Mucosa of rectum (tissue), 2 donors: ENCODE measurements at regions not wholly inside any gene's neighbourhood (a gene's known extent, or its start where the extent isn't known, plus 50 kb on each side); places are given as distances from the start of the nearest gene placed in this dataset.

ENCODE experiments used
- H3K27ac ChIP-seq, 2 donors: one replicate each; pipeline ENCODE4 v1.7.0; 2013; ENCODE audit warnings: inconsistent platforms in 2 of 2, low read depth in 2 of 2, low read length in 2 of 2
- H3K27me3 ChIP-seq, 2 donors: one replicate each; pipeline ENCODE4 v1.7.0; 2013; ENCODE audit warnings: low read length in 2 of 2; ENCODE audit not compliant: control insufficient read depth in 2 of 2, insufficient read depth in 2 of 2
- H3K36me3 ChIP-seq, 2 donors: one replicate each; pipeline ENCODE4 v1.7.0; 2013; ENCODE audit warnings: low read length in 2 of 2; ENCODE audit not compliant: control insufficient read depth in 2 of 2, insufficient read depth in 2 of 2
- H3K4me1 ChIP-seq, 2 donors: one replicate each; pipeline ENCODE4 v1.7.0; 2013; ENCODE audit warnings: low read length in 2 of 2, mild to moderate bottlenecking in 1 of 2; ENCODE audit not compliant: control insufficient read depth in 2 of 2, insufficient read depth in 2 of 2
- H3K4me3 ChIP-seq, 2 donors: one replicate each; pipeline ENCODE4 v1.7.0; 2013; ENCODE audit warnings: low read length in 2 of 2
- H3K9ac ChIP-seq, 2 donors: one replicate each; pipeline ENCODE4 v1.7.0; 2013; ENCODE audit warnings: low read length in 2 of 2, low read depth in 1 of 2, mild to moderate bottlenecking in 1 of 2
- H3K9me3 ChIP-seq, 2 donors: one replicate each; pipeline ENCODE4 v1.7.0; 2013; ENCODE audit warnings: low read length in 2 of 2; ENCODE audit not compliant: control insufficient read depth in 2 of 2
- donor health status: healthy.
- donor health status: Normal muscosa, but diverticular disease.

DNA sequence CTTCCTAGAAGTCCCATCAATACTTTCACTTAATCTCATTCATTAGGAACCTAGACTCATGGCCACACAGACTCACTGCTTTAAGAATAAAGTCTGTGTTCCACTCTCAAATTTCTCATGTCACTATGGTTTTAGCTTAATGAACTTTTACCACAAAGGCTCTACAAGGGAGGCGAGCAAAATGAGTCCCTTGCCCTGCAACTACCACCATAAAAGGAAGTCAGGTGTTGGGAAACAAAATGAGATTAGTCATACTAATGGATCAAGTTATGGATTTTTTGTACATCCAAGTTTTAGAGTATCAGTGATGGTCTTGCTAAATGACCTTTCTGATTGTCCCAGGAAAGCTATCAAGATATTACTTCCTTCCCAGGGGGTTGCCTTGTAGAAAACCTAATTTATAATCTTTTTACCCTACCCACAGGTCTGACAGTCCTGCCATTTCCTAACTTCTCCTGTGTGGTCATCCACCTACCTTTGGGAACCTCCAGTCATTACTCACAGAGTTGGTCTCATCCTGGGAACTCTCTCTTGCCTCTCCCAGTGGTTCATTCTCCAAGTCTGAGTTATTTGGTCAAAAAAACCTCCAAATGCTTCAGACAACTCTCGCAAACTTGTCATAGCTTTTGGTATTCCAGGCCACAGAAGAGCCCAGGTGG is 51.8 kb upstream of the SLC16A1 start:
- Histone ChIP-seq H3K9me3 (no peaks in the 10 kb centered on the region), H3K27ac (no peak overlapping the region), H3K27me3 (no peaks in the 10 kb centered on the region), H3K4me1 (peaks cover 2 to 4% of the 10 kb centered on the region in 2 donors), H3K4me3 (no peak overlapping the region), H3K36me3 (no peaks in the 10 kb centered on the region), H3K9ac (no peak overlapping the region)

DNA sequence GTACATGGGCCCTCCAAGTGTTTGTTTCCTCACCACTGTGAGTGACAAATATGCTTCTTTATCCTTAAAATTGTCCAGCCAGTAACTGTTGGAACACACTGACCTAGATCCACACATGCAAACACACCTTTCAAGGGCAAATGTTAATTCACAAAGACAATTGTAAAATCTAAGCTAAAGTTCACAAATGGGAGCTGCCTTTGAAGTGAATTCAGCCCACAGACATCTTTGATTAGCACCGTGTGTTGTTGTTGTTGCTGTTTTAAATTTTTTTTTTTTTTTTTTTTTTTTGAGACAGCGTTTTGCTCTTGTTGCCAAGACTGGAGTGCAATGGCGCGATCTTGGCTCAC is 52.3 kb upstream of the SLC16A1 start:
- Histone ChIP-seq H3K4me3 (no peak overlapping the region), H3K4me1 (peaks cover 5 to 9% of the 10 kb centered on the region in 2 donors), H3K36me3 (no peaks in the 10 kb centered on the region)

DNA sequence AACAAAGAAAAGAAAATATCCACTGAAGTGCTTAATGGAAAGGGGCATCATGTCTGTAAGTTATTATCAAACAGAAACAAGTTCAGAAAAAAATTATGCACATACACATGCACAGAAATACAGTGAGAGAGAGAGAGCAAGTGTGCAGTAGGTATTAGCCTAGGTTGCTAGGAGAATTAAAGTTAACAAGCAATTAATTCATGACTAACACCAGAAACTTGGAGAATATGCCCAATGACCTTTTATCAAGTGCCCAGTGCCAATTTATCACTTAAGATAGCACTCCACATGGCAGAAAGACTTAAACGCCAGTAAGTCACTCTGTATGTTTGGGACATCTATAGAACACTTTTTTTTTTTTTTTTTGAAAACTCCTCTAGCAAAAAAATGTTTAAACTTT is 56.2 kb upstream of the SLC16A1 start:
- no peaks in the 10 kb centered on the region for H3K36me3 ChIP-seq
- no peak overlapping the region for H3K27ac ChIP-seq

More for the DNA sequence above, 52.3 kb upstream of the SLC16A1 start:
- Histone ChIP-seq H3K9me3 (no peaks in the 10 kb centered on the region), H3K9ac (no peak overlapping the region), H3K27me3 (no peaks in the 10 kb centered on the region), H3K27ac (no peak overlapping the region)

DNA sequence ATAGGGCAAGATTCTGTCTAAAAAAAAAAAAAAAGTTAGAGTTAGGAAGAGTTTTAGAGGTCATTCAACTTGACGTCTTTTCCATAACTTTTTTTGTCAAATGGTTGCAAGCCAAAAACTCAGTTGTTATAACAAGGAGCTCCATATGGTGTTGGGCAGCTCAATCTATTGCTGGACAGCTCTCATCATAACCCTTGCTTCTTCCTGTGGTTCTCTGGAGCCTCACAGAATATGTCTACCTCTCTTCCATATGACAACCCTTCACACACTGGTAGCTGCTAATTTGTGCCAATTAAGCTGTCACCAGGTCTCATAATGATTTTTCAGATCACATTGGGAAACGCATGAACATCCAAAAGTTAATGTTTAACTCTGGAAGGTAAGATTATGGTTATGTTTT is 57.8 kb upstream of the SLC16A1 start:
- no peaks in the 10 kb centered on the region for H3K9me3 ChIP-seq
- H3K27ac ChIP-seq, result peak overlapping the region in 1 of 2 donors; percentile 23
- peak overlapping the region in 1 of 2 donors; percentile 3 for H3K9ac ChIP-seq
- no peaks in the 10 kb centered on the region for H3K36me3 ChIP-seq
- no peak overlapping the region for H3K4me3 ChIP-seq
- H3K27me3 ChIP-seq, result no peaks in the 10 kb centered on the region
- H3K4me1 ChIP-seq, result peaks cover 9% of the 10 kb centered on the region in 2 donors

More for the DNA sequence above, 56.2 kb upstream of the SLC16A1 start:
- peaks cover 7 to 9% of the 10 kb centered on the region in 2 donors for H3K4me1 ChIP-seq
- no peak overlapping the region for H3K9ac ChIP-seq
- H3K9me3 ChIP-seq, result no peaks in the 10 kb centered on the region
- no peaks in the 10 kb centered on the region for H3K27me3 ChIP-seq
- H3K4me3 ChIP-seq, result no peak overlapping the region

DNA sequence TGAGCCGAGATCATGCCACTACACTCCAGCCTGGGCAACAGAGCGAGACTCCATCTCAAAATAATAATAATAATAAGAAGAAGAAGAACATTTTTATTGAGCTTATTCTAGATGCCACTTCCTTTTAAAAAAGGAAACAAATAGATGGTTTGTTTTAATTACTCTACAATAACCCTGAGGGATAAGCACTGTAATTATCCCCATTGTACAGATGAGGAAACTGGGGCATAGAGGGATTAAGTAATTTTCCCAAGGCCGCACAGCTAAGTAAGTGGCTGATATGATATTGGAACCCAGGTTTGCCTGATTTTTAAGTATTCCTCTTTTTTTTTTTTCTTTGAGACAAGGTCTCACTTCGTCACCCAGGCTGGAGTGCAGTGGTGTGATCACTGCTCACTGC is 58.5 kb upstream of the LRIG2 start:
- no peak overlapping the region for H3K4me3 ChIP-seq
- H3K36me3 ChIP-seq, result no peaks in the 10 kb centered on the region
- no peaks in the 10 kb centered on the region for H3K9me3 ChIP-seq

DNA sequence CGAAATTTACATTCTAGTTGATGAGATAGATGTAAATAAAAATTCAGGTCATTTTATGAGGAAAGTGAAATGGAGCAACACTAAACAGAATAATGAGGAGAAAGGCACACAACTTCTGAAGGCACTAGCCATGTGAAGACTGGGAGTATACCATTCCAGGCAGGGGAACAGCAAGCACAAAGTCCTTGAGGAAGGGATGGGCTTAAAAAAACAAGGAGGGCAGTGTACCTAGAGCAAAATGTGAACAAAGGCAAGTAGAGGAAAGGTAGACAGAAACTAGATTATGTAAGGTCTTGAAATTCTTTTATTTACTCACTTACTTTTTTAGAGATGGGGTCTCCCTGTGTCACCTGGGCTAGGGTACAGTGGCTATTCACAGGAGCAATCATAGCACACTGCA is 54.1 kb upstream of the LRIG2 start:
- Histone ChIP-seq H3K4me3 (peak overlapping the region in 1 of 2 donors; percentile 3), H3K27ac (peak overlapping the region; percentile 80 to 89), H3K9ac (peak overlapping the region in 1 of 2 donors; percentile 41), H3K27me3 (no peaks in the 10 kb centered on the region), H3K9me3 (no peaks in the 10 kb centered on the region), H3K4me1 (peaks cover 15 to 17% of the 10 kb centered on the region in 2 donors), H3K36me3 (no peaks in the 10 kb centered on the region)

More for the DNA sequence above, 58.5 kb upstream of the LRIG2 start:
- Histone ChIP-seq H3K27ac (no peak overlapping the region), H3K27me3 (no peaks in the 10 kb centered on the region), H3K9ac (no peak overlapping the region), H3K4me1 (peaks cover 14 to 16% of the 10 kb centered on the region in 2 donors)

DNA sequence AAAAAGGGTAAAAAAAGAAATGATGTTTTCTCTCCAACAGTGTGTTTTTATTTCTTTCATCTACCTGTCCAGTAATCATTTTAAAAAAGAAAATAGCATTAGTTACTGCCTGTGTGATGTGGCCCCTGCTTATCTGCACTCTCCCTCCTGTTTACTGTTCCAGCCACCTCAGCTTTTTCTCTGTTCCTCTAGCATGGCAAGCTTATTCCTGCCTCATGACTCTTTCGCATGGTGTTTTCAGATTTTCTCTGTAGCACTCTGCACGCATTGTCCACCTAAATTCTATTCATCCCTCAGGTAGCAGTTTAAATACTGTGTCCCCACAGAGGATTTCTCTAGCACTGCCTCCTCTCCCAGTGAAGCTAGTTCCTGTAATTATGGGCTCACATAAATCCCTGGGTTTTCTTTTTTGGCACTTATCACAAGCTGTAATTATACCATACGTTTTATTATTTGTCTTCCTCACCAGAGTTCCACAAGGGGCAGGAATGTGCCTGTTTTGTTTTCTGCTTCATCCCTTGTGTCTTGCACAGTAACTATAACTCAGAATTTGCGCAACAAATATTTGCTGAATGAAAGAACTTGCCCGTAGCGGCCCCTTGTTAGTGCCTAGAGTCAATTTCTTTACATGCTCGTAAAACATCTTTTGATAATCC is 51.4 kb upstream of the LRIG2 start:
- Histone ChIP-seq H3K9ac (peak overlapping the region in 1 of 2 donors; percentile 41), H3K4me3 (peak overlapping the region in 1 of 2 donors; percentile 31), H3K27ac (peak overlapping the region; percentile 74 to 76), H3K27me3 (no peaks in the 10 kb centered on the region), H3K36me3 (no peaks in the 10 kb centered on the region), H3K9me3 (no peaks in the 10 kb centered on the region), H3K4me1 (peaks cover 15 to 16% of the 10 kb centered on the region in 2 donors)
